GM23338 (cell line): ENCODE measurements at regions not wholly inside any gene's neighbourhood (a gene's known extent, or its start where the extent isn't known, plus 50 kb on each side); places are given as distances from the start of the nearest gene placed in this dataset.
A peak's percentile ranks its signal among the peaks of the same experiment; 100 is the strongest.

Experiments used
- CREB1 ChIP-seq: fragments of 250-450 bp; sonication (Bioruptor Pico); IDR thresholded peaks from 2 replicates; pipeline ENCODE4 v1.5.0; 2020; ENCODE audit warnings: low read depth, mild to moderate bottlenecking, moderate library complexity
- CTCF ChIP-seq, 2 experiments: fragments of 200-600 bp in 1 of 2; sonication (generic) in 1 of 2; conservative IDR thresholded peaks; 2 replicates each; pipeline versions ENCODE4 v1.5.1 to v1.6.1; 2016 to 2017; ENCODE audit warnings: antibody characterized with exemption in 2 of 2, low read depth in 2 of 2, mild to moderate bottlenecking in 2 of 2, moderate library complexity in 1 of 2
- ETS1 ChIP-seq: IDR thresholded peaks from 2 replicates; pipeline ENCODE4 v1.6.1; 2016; ENCODE audit warnings: antibody characterized with exemption
- EZH2 ChIP-seq: fragments of 200-600 bp; sonication (generic); IDR thresholded peaks from one replicate; pipeline ENCODE4 v1.8.0; 2017; ENCODE audit warnings: antibody characterized with exemption, mild to moderate bottlenecking, low read depth; ENCODE audit not compliant: unreplicated experiment
- EZH2phosphoT487 ChIP-seq: fragments of 200-600 bp; sonication (generic); IDR thresholded peaks from one replicate; pipeline ENCODE4 v1.8.1; 2018; ENCODE audit warnings: antibody characterized with exemption; ENCODE audit not compliant: unreplicated experiment
- JUNB ChIP-seq: IDR thresholded peaks from one replicate; pipeline ENCODE4 v1.6.1; 2016; ENCODE audit warnings: antibody characterized with exemption; ENCODE audit not compliant: unreplicated experiment
- NANOG ChIP-seq: IDR thresholded peaks from 2 replicates; pipeline ENCODE4 v1.6.1; 2016; ENCODE audit warnings: antibody characterized with exemption, borderline replicate concordance
- POLR2AphosphoS5 ChIP-seq: IDR thresholded peaks from 2 replicates; pipeline ENCODE4 v1.6.1; 2016; ENCODE audit warnings: antibody characterized with exemption, low read depth
- REST ChIP-seq: IDR thresholded peaks from one replicate; pipeline ENCODE4 v1.6.1; 2018; ENCODE audit warnings: antibody characterized with exemption; ENCODE audit not compliant: unreplicated experiment
- ZNF331 ChIP-seq: fragments of 250-450 bp; sonication (Bioruptor Pico); IDR thresholded peaks from 2 replicates; pipeline ENCODE4 v1.5.0; 2020; ENCODE audit warnings: low read depth, mild to moderate bottlenecking, moderate library complexity

- TF ChIP-seq CTCF (conservative IDR thresholded peaks at IDR 0.05; ENCODE audit: low read depth in 2 of 2): peak; percentile 30 to 61; a peak in 3 of 4 replicates
- no peak for TF ChIP-seq REST
- no peak for TF ChIP-seq POLR2AphosphoS5
- TF ChIP-seq ZNF331 (CRISPR knock-in tag): no peak
- TF ChIP-seq JUNB: no peak
- no peak for TF ChIP-seq CREB1 (CRISPR knock-in tag)
- TF ChIP-seq EZH2phosphoT487: no peak
- TF ChIP-seq ETS1: no peak
- TF ChIP-seq EZH2: no peak
- no peak for TF ChIP-seq NANOG
These were observed 85.4 kb upstream of the TLE3 start for GRCh38 chr15:70182858-70183695.
